Spleen (tissue), 11 donors: ENCODE measurements at regions not wholly inside any gene's neighbourhood (a gene's known extent, or its start where the extent isn't known, plus 50 kb on each side); places are given as distances from the start of the nearest gene placed in this dataset.

Source experiments
- DNase-seq: peaks from one replicate; pipeline ENCODE4 v3.0.0-alpha.2; 2020
- H3K27ac ChIP-seq, 8 donors: fragments of 200-600 bp; sonication (generic) in 7 of 8; 1 replicate in 4 of 8; 2 replicates in 4 of 8; pipeline versions ENCODE4 v1.5.0 to v1.8.0; 2016 to 2021; ENCODE audit warnings: inconsistent platforms in 4 of 8, mild to moderate bottlenecking in 4 of 8, moderate library complexity in 1 of 8
- H3K27me3 ChIP-seq, 7 donors: fragments of 200-600 bp; sonication (generic) in 6 of 7; replicated peaks in 1 of 7; 1 replicate in 4 of 7; 2 replicates in 3 of 7; pipeline versions ENCODE4 v1.5.0 to v1.8.0; 2016 to 2021; ENCODE audit warnings: inconsistent platforms in 3 of 7, mild to moderate bottlenecking in 1 of 7
- H3K36me3 ChIP-seq, 6 donors: fragments of 200-600 bp; sonication (generic) in 5 of 6; 1 replicate in 4 of 6; 2 replicates in 2 of 6; pipeline versions ENCODE4 v1.5.0 to v1.8.0; 2016 to 2021; ENCODE audit warnings: inconsistent platforms in 2 of 6
- H3K4me1 ChIP-seq, 6 donors: fragments of 200-600 bp; sonication (generic) in 5 of 6; 1 replicate in 3 of 6; 2 replicates in 3 of 6; pipeline versions ENCODE4 v1.5.0 to v1.8.0; 2016 to 2021; ENCODE audit warnings: inconsistent platforms in 3 of 6
- H3K4me3 ChIP-seq, 8 donors: fragments of 200-600 bp; sonication (generic) in 7 of 8; 1 replicate in 4 of 8; 2 replicates in 4 of 8; pipeline versions ENCODE4 v1.5.0 to v1.8.0; 2016 to 2021; ENCODE audit warnings: inconsistent platforms in 4 of 8, mild to moderate bottlenecking in 4 of 8, moderate library complexity in 2 of 8
- H3K9me3 ChIP-seq, 8 donors: fragments of 200-600 bp; sonication (generic) in 7 of 8; 1 replicate in 4 of 8; 2 replicates in 4 of 8; pipeline versions ENCODE4 v1.5.0 to v1.8.0; 2016 to 2021; ENCODE audit warnings: inconsistent platforms in 4 of 8
- POLR2A ChIP-seq, 3 donors: fragments of 450-650 bp; IDR thresholded peaks; one replicate each; pipeline ENCODE4 v1.5.1; 2017; ENCODE audit warnings: antibody characterized with exemption in 3 of 3, mild to moderate bottlenecking in 1 of 3
- POLR2AphosphoS5 ChIP-seq, 3 donors: sonication (generic); formaldehyde crosslinking; IDR thresholded peaks; one replicate each; pipeline ENCODE4 v1.5.1; 2017; ENCODE audit warnings: antibody characterized with exemption in 3 of 3
- WGBS, 5 donors: extraction: QIAGEN DNeasy Blood & Tissue Kit in 3 of 5; methylation state at CpG; one replicate each; pipeline versions ENCODE4 v1.1.5 to v1.1.7; 2013 to 2018; 5-methylcytosine and 5-hydroxymethylcytosine counted together
- intact Hi-C: fragments of 100-400 bp; cut with DNase I; formaldehyde crosslinking; loops from one replicate; pipeline ENCODE4 v1.15.0; 2023; ENCODE audit warnings: low total_unique reads
- TF ChIP-seq, protein P1 (sequence below), 11 experiments: fragments of 200-600 bp in 7 of 11; fragments of 450-650 bp in 4 of 11; sonication (generic) in 4 of 11; IDR thresholded peaks in 8 of 11; conservative IDR thresholded peaks in 3 of 11; 1 replicate in 7 of 11; 2 replicates in 4 of 11; pipeline versions ENCODE4 v1.4.0 to v1.8.0; 2016 to 2021; ENCODE audit warnings: antibody characterized with exemption in 11 of 11, inconsistent platforms in 4 of 11, mild to moderate bottlenecking in 1 of 11
- donor health status: healthy with polysubstance abuse.
- donor health status: DM: no; HTN: no; CAD: no; lungs with moderate emphysema.
- donor health status: DM: no; HTN: no; CAD: no.
- donor health status: Bipolar disorder and iron deficiency.
- donor health status: healthy.
- donor health status: DM: no; HTN: no; CAD: no.
- donor health status: DM: yes; HTN: yes; CAD: no.

DNA sequence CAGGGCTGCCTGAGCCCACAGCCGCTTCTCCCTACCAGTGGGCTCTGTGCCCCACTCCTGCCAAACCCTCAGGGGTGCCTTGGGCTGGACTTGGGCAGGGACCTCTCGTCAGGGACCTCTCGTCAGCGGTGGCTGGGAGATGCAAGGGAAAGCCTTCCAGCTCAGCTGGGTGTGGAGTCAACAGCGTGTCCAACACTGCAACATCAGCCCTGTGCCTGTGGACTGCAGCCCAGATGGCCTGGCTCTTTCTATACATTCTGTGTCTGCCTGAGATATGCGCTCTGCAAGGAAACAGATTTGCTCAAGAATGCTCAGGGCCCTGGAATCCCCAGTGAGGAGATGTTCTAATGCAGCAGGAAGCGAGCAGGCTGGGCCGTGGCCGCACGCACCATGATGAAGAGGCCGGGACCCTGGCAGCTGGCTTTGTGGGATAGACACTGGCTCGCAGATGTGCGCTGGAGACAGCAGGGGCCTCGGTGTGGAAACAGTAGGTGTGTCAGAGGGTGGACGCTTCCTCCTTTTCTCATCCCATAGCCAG, 85.0 kb upstream of the COL5A1 start:
- H3K27ac ChIP-seq, result no peak overlapping the region
- peaks cover 0 to 19% (median 8%) of the 10 kb centered on the region in 6 donors for H3K4me1 ChIP-seq
- intact Hi-C loops, result no loop called here
- TF ChIP-seq POLR2AphosphoS5 (IDR thresholded peaks at IDR 0.05), result no peak
- TF ChIP-seq POLR2A (IDR thresholded peaks at IDR 0.05), result no peak
- TF ChIP-seq, protein P1, sequence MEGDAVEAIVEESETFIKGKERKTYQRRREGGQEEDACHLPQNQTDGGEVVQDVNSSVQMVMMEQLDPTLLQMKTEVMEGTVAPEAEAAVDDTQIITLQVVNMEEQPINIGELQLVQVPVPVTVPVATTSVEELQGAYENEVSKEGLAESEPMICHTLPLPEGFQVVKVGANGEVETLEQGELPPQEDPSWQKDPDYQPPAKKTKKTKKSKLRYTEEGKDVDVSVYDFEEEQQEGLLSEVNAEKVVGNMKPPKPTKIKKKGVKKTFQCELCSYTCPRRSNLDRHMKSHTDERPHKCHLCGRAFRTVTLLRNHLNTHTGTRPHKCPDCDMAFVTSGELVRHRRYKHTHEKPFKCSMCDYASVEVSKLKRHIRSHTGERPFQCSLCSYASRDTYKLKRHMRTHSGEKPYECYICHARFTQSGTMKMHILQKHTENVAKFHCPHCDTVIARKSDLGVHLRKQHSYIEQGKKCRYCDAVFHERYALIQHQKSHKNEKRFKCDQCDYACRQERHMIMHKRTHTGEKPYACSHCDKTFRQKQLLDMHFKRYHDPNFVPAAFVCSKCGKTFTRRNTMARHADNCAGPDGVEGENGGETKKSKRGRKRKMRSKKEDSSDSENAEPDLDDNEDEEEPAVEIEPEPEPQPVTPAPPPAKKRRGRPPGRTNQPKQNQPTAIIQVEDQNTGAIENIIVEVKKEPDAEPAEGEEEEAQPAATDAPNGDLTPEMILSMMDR (IDR thresholded peaks at IDR 0.05 in 8 of 11, conservative IDR thresholded peaks at IDR 0.05 in 3 of 11), result no peak
- H3K9me3 ChIP-seq, result no peaks in the 10 kb centered on the region
- WGBS, 5 donors, result 75 to 93% (median 91%) methylated on average over 13 to 15 of the region's 15 CpGs
- peak; percentile 41 for DNase-seq
- peaks cover 0 to 44% (median 6%) of the 10 kb centered on the region in 7 donors for H3K27me3 ChIP-seq
- H3K36me3 ChIP-seq, result no peaks in the 10 kb centered on the region
- H3K4me3 ChIP-seq, result no peak overlapping the region

DNA sequence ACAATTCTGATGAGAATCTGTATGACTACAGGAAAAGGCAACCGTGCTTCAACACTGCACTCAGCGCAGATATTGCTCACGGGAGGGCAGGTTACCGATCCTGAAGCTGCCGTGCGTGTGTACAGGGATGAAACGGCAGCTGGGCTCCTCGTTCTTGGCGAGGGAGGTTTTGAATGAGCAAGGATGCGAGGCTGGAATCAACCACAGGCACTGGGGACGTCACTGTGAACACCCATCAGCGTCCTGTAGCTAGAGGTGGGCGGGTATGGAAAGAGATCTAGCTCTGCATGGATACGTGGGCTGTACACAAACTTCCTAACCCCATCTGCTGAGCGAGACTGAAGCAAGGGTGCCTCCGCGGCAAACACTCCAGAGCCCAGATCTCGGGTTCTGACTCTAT, 84.3 kb upstream of the COL5A1 start:
- H3K36me3 ChIP-seq, result no peaks in the 10 kb centered on the region
- peaks cover 0 to 37% (median 2%) of the 10 kb centered on the region in 7 donors for H3K27me3 ChIP-seq
- DNase-seq, result peak; percentile 25
- H3K4me1 ChIP-seq, result peaks cover 0 to 12% (median 2%) of the 10 kb centered on the region in 6 donors
- 88 to 95% (median 91%) methylated on average over 18 of the region's 18 CpGs for WGBS, 5 donors
- intact Hi-C loops, result no loop called here
- TF ChIP-seq POLR2AphosphoS5 (IDR thresholded peaks at IDR 0.05) (no peak), POLR2A (IDR thresholded peaks at IDR 0.05) (no peak)
- TF ChIP-seq, protein P1 (IDR thresholded peaks at IDR 0.05 in 8 of 11, conservative IDR thresholded peaks at IDR 0.05 in 3 of 11), result no peak
- H3K4me3 ChIP-seq, result no peak overlapping the region
- no peaks in the 10 kb centered on the region for H3K9me3 ChIP-seq
- no peak overlapping the region for H3K27ac ChIP-seq

DNA sequence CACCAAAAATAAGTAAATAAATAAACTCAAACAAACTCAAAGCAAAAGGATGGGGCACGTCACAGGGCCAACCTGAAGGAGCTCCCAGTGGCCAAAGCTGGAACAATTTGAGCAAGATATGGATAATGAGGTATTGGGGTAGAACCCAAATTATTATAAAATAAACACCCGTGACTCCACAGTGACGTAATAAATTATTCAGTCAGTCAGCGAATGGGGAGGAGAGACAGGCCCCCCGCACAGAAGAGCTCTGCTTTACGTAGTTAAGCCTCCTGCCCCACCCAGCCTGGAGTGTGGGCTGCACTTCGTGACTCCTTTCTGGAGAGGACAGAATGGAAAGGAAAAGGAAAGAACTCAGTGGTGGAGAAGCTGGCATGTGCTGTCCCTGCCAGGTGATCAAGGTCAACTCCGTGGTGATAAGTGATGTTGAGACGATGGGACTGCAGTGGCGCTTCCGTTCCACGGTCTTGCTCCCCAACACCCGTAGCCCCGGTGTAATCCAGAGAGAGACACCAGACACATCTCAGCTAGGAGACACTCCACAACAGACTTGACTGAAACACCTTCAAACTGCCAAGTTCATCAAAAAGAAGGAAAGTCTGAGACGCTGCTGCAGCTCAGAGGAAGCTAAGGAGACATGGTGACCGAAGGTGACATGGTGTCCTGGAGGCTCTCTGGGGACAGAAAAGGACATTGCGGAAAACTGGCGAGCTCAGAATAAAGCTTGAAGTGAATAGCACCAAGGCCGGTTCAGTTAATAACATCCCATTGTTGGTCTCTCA, 83.3 kb upstream of the COL5A1 start:
- TF ChIP-seq, protein P1 (IDR thresholded peaks at IDR 0.05 in 8 of 11, conservative IDR thresholded peaks at IDR 0.05 in 3 of 11), result no peak
- TF ChIP-seq POLR2A (IDR thresholded peaks at IDR 0.05) (no peak), POLR2AphosphoS5 (IDR thresholded peaks at IDR 0.05) (no peak)
- H3K4me3 ChIP-seq, result no peak overlapping the region
- H3K4me1 ChIP-seq, result peaks cover 0 to 10% (median 0%) of the 10 kb centered on the region in 6 donors
- intact Hi-C loops, result no loop called here
- H3K36me3 ChIP-seq, result no peaks in the 10 kb centered on the region
- peaks cover 0 to 2% (median 0%) of the 10 kb centered on the region in 8 donors for H3K9me3 ChIP-seq
- DNase-seq, result peak; percentile 43
- H3K27me3 ChIP-seq, result peaks cover 0 to 27% (median 0%) of the 10 kb centered on the region in 7 donors
- no peak overlapping the region for H3K27ac ChIP-seq
- 79 to 92% (median 82%) methylated on average over 19 of the region's 19 CpGs for WGBS, 5 donors

DNA sequence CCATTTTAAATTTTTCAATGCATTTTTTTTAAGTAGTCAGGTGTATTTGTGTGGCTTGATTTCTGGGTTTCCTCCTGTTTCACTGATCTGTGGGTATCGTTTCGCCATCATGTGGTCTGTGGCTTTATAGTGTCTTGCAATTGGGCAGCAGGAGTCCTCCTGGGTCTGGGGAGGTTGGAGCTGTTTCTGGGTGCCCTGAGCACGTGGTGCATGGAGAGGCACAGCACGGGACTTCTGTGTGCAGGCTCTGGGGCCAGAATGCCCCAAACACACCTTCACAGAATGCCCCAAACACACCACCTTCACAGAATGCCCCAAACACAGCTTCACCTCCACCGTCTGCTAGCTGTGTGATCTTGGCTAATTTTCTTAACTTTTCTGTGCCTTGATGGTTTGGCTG, 82.6 kb upstream of the COL5A1 start:
- DNase-seq, result peak; percentile 25
- WGBS, 5 donors, result 33 to 60% (median 43%) methylated on average over 4 to 5 of the region's 5 CpGs
- intact Hi-C loops, result no loop called here

More for the DNA sequence above, 82.6 kb upstream of the COL5A1 start:
- H3K27ac ChIP-seq, result no peak overlapping the region
- peaks cover 0 to 22% (median 0%) of the 10 kb centered on the region in 7 donors for H3K27me3 ChIP-seq
- peaks cover 0 to 6% (median 0%) of the 10 kb centered on the region in 8 donors for H3K9me3 ChIP-seq
- H3K4me1 ChIP-seq, result peaks cover 0 to 10% (median 0%) of the 10 kb centered on the region in 6 donors
- TF ChIP-seq POLR2AphosphoS5 (IDR thresholded peaks at IDR 0.05) (no peak), POLR2A (IDR thresholded peaks at IDR 0.05) (no peak)
- TF ChIP-seq, protein P1 (IDR thresholded peaks at IDR 0.05 in 8 of 11, conservative IDR thresholded peaks at IDR 0.05 in 3 of 11), result no peak
- no peaks in the 10 kb centered on the region for H3K36me3 ChIP-seq
- H3K4me3 ChIP-seq, result no peak overlapping the region
